HuH-7 (cell line): ENCODE measurements at regions not wholly inside any gene's neighbourhood (a gene's known extent, or its start where the extent isn't known, plus 50 kb on each side); places are given as distances from the start of the nearest gene placed in this dataset.
"Not testable (repeated sequence)": the region's sequence is repeated elsewhere in the genome, so short reads cannot be mapped to it uniquely, and the experiment has no call there.

Source experiments
- DNase-seq: peaks from one replicate; pipeline ENCODE4 v3.0.0; 2011; ENCODE audit warnings: low spot score

DNA sequence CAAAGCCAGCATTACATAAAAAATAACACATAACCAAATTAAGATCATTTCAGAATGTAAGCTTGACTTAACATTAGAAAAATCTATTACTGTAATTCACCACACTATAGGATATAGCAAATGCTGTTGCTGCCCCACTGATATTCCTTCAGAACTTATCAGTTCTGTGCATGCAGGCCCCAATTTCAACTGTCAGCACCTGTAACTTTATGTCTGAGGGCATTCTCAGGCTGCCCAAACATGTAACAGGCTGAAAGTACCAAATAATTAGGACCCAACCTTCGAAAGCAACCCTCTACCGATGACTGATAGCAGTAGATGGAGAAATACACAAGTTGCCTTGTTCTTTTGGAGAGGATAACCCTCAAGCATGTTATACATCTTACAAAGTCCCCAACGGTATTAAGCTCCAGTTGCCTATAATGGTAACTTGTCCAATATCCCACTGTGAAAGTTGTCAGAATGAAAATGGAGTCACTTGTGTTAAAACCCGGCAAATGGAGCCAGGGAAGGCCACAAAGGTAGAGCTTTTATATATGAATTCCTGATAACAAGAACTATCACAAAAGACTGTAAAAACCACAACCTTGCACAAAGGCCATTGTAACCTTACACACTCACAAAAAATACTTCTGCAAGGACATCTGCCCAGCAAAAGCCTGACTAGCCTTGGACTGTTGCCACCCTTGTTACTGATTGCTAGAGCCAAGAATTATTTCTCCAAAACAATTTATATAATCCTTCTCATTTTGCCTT, 66.9 kb upstream of the ZNF746 start:
- DNase-seq: no peak

GRCh38 chr7:149562602-149563001, 65.0 kb upstream of the ZNF746 start:
- DNase-seq: no peak

GRCh38 chr7:149561072-149561471, 63.5 kb upstream of the ZNF746 start:
- no peak for DNase-seq

- DNase-seq: no peak
Observed at GRCh38 chr7:149559711-149560110, 62.1 kb upstream of the ZNF746 start.

DNA sequence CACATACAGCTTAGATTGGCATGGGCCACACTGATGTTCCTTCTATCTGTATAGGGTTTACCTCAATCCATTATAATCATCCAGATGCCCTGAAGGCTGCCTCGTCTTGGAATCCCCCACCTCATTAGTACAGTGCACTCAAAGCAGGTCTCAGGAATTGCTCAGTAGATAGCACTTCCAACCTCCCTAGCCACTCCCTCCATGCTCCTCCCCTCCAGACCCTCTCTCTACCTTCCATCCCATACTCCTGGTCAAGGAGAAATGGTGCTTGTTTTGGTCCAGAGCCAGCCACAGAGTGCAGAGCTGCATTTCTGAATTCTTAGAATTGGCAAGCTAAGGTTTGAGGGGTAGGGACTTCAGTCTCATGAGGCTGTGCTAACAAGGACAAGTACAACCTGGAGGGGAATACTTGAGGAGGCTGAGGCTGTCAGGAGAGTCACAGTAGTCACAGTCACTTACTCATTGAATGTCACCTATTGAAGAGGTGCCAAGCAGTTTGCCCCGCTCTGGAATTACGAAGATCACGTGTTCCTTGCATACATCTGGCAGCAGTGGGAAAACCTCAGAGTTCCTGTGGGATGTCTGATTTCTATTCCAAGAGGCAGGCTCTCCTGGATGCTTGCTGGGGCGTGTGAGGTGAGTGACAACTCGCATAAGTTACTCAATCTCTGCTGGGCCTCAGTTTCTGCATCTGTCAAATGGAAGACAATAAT, 60.7 kb upstream of the ZNF746 start:
- DNase-seq: no peak

GRCh38 chr7:149556525-149556924, 58.9 kb upstream of the ZNF746 start:
- DNase-seq: not testable (repeated sequence)

DNA sequence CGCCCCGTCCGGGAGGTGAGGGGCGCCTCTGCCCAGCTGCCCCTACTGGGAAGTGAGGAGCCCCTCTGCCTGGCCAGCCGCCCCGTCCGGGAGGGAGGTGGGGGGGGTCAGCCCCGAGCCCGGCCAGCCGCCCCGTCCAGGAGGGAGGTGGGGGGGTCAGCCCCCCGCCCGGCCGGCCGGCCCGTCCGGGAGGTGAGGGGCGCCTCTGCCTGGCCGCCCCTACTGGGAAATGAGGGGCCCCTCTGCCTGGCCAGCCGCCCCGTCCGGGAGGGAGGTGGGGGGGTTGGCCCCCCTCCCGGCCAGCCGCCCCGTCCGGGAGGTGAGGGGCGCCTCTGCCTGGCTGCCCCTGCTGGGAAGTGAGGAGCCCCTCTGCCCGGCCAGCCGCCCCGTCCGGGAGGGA, 57.2 kb upstream of the ZNF746 start:
- not testable (repeated sequence) for DNase-seq

DNA sequence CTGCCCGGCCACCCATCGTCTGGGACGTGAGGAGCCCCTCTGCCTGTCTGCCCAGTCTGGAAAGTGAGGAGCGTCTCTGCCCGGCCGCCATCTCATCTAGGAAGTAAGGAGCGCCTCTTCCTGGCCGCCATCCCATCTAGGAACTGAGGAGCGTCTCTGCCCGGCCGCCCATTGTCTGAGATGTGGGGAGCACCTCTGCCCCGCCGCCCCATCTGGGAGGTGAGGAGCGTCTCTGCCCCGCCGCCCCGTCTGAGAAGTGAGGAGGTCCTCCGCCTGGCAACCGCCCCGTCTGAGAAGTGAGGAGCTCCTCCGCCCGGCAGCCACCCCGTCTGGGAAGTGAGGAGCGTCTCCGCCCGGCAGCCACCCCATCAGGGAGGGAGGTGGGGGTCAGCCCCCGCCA, 56.4 kb upstream of the ZNF746 start:
- not testable (repeated sequence) for DNase-seq

DNA sequence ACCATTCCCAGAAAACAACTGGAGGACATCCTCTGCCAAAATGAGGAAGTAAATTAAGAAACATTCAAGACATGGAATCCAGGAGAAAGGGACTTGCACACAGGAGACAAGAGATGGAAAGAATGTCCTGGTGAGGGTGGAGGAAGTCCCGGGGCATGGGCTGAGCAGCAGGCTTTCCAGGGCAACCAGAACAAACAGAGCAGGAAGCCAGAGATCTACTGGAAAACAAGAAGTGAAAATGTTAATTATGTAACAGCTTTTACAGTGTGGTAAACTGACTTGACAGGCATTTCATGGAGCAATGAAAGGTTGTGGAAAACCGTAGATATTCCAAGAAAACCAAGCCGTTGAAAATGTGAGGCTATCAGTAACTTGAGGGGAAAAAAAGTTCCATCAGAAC, 55.2 kb upstream of the ZNF746 start:
- no peak for DNase-seq
